Stimulated activated CD8-positive, alpha-beta memory T cell treated with anti-CD3 and anti-CD28 coated beads, Interleukin-12 subunit alpha, Interleukin-12 subunit beta, amount 100 ng/mL, for 1 hour (primary cell): ENCODE measurements at regions not wholly inside any gene's neighbourhood (a gene's known extent, or its start where the extent isn't known, plus 50 kb on each side); places are given as distances from the start of the nearest gene placed in this dataset.

Experiments
- DNase-seq: peaks from one replicate; pipeline ENCODE4 v3.0.0-alpha.2; 2020; ENCODE audit warnings: low read depth

DNA sequence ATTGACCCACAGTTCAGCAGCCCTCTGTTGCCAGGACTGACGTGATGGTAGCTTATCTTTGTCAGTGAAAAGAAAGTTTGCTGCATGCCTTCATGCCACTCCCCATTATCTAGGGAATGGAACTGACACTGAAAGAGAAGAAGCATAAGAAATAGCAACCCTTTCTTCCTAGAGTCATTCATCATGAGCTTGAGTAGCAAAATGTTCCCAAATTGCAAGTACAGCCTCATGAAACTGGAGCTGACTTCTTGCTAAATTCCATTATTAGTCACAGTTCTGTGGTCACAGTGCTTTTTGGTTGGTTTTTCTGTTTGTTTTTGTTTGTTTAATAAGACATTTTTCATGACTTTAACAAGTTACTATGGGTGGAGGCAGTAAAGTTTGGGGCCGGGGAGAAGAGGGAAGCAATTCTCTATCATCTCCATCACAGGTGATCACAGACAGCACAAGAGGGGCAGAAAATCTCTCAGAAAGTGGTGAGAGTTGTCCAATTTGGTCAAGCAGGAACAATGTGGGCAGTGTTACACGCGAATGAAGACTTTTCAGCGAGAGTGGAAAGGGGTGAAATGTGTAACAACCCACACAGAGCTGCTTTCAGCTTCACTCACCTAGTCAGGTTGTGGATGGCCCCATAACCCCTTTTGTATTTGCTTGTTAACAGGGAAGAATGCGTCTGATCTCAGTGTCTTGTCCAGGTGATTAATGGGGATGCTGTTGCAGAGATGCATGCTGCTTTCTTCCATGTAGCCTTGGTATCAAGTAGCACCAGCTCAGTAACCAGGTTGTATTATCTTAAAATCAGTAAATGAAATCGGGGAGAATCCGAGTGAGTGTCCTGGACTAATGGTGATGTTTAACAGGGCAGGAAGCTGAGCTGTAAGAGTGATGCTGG, 440.4 kb downstream of the DMRT2 start:
- DNase-seq = no peak

DNA sequence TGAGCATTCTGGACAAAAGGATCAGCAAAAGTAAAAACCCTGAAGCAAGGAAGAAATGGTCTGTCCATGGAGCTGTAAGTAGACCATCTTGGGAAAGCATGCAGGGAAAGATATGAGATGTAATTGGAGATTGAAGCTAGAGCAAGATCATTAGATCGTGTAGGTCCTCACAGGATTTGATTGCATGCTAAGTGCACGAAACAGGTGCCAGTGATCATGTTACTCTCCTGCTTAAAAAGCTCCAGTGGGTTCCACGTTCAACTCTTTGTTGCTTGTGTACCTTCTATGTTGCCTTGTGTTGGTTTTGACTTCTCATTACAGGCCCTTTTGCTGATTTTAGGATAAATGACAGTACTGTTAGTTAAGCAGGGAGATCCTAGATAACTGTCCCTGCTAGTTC, 442.0 kb downstream of the DMRT2 start:
- no peak for DNase-seq

DNA sequence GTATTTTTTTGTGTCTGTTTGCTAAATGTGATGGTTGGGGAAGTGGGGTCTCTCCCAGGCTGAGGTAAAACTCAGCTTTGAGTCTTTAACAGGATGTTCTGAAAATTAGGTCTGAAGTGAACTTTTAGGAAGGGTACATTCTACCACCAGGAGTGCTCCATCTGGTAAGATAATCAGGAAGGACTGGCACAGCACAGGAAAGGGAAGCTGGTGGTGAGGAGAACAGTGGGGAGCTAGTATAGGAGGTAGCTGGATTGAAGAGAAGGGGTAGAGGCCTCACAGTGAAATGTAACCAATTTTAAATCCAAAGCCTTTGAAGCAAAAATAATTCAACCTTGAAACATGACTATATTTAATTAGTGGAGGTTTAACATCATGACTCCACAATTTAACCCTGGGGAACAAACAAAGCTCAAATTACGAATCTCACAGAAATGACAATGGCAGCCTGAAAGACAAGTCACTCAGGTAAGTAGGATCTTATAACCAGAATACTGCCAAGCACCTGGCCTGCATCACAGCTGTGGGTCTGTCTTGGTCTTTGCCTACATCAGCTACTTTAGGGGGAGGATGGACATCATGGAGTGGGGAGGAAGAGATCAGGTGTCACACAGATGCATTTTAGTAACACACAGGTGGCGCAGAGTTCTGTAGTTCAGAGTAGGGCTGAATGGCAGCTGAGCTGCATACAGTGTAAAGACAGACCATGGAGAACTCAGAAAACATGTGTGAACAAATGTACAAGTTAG, 445.3 kb downstream of the DMRT2 start:
- DNase-seq = no peak

DNA sequence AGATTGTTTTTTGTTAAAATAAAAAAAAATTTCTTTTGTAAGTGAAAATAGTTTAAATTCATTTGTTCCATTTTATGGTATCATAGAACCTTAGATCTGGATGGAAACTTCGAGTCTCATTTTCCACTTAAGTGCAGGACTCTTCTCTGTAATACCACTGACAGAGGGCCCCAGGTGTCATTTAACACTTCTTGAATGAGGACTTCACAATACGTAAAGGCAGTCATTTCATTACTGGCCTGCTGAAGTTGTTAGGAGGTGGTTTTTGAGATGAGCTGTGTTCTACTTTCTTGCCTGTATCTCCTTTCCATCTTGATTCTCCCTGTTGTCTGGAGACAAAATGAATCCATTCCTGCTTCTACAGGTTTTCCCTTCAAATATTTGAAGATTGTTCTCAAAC, 455.3 kb downstream of the DMRT2 start:
- DNase-seq = no peak

DNA sequence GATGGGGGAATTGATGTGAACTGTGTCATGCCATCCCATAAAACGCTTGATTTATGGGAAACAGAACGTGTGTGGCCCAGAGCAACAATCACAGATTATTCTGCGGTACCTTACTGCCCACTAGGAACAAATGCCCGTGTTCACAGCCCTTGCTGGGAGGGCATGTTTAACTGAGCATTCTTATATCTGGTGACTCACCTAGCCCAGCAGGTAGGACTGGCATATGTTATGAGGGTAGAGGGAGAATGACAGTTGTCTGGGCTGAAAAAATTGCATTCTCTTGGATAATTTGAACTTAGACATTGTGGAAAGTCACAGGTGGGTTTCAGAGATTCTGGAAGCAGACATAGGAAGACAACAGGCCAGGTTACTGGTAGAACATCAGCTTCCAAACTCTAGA, 460.6 kb downstream of the DMRT2 start:
- DNase-seq = no peak

DNA sequence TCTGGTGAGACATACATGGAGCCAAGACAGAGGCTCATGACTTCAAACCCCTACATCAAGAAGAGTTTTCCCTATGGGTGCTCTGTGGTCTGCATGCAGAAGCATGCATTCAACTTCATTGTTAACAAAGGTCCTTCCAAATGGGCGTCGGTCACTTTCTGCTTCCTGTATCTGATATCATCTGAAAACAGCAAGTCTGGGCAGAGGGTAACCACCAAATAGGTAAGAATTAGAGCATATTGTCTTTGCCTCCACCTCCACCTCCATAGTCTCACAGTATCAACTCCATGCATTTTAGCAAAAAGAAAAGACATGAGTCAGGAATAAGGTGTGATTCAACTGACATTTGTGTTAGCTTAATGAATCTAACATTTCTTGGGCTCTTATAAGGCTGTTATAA, 462.9 kb downstream of the DMRT2 start:
- DNase-seq = no peak

DNA sequence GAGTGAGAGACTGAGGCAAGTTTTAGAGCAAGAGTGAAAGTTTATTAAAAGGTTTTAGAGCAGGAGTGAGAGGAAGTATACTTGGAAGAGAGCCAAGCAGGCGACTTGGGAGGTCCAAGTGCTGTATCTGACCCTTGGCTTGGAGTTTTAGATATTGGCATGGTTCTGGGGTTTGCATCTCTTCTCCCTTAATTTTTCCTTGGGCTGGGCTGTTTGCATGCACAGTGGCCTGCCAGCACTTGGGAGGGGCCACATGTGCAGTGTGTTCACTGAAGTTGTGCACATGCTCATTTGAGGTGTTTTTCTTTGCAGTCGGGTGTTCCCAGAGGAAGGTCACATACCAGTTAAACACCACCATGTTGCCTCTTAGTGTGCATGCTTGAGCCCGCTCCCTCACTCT, 464.1 kb downstream of the DMRT2 start:
- DNase-seq = no peak

- no peak for DNase-seq
Observed at GRCh38 chr9:1514776-1515363, 464.7 kb downstream of the DMRT2 start.

DNA sequence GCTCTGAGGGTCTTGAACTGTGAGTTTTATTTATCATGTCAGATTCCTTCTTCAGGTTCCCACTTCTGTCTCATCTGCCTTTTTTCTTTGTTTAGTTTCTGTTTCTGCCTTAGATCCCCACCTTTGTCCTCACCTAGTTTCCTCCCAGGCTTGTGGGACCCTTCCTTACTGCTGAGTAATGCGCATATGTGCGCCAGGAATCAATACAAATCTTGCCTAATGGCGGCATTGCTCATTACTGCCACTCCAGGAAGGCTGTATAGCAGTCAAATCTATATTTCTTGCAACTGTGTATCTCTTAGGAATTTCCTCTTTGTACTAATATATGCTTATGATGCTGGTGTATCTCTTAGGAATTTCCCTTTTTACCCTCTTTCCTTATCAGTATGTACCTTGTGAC, 465.4 kb downstream of the DMRT2 start:
- no peak for DNase-seq

- no peak for DNase-seq
Observed at GRCh38 chr9:1521547-1521946, 471.4 kb downstream of the DMRT2 start.

GRCh38 chr9:1522219-1522767, 472.1 kb downstream of the DMRT2 start:
- no peak for DNase-seq

DNA sequence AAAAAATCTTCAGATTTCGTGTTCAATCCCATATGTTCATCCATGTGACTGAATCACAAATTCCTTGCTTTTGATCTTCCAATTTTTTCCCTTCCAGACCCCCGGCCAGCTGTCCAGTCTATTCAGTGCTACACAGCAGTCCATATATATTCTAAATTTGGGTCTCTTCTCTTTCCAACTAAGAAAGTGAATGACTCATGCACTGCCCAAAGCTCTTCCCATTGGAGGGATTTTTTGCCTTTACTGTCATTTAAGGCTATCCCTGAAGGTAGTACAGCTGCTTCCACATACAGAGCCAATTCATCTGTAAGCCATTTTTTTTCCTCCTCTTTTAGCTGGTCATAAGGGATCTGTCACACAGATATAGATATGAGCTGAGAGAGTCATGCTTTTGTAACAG, 478.3 kb downstream of the DMRT2 start:
- DNase-seq = no peak

- no peak for DNase-seq
Observed at GRCh38 chr9:1530696-1531095, 480.5 kb downstream of the DMRT2 start.

- DNase-seq = no peak
Observed at GRCh38 chr9:1531424-1531823, 481.3 kb downstream of the DMRT2 start.

DNA sequence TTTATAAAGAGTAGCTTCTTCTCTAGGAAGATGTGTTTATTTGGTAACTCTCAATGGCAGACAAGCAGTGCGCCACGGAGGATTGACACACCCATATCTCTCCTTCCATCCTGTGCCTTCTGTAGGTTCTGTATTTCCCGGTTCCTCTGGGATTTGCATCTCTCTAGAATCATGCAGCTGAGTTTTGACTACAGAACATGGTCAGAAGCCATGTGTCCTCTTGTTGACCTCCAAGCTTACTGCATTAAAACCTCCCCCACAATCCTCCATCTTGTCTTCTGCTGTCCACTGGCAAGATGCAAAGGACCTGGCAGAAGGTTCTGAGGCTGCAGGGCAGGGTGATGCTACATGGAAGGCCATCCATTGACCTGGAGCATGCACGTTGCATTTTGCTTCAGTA, 482.0 kb downstream of the DMRT2 start:
- DNase-seq = no peak

DNA sequence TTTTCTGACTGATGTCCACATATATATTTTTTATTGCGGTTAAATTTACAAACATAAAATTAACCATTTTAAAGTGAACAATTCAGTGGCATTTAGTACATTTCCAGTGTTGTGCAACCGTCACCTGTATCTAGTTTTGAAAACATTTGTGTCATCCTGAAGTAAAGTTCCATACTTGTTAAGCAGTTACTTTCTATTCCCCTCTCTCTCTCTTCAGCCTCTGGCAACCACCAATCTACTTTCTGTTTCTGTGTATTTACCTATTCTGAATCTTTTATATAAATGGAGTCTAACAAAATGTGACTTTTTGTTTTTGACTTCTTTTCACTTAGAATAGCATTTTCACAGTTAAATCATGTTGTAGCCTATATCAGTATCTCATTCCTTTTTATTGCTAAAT, 480.1 kb upstream of the SMARCA2 start:
- DNase-seq = no peak

GRCh38 chr9:1535599-1535998, 479.5 kb upstream of the SMARCA2 start:
- DNase-seq = no peak

DNA sequence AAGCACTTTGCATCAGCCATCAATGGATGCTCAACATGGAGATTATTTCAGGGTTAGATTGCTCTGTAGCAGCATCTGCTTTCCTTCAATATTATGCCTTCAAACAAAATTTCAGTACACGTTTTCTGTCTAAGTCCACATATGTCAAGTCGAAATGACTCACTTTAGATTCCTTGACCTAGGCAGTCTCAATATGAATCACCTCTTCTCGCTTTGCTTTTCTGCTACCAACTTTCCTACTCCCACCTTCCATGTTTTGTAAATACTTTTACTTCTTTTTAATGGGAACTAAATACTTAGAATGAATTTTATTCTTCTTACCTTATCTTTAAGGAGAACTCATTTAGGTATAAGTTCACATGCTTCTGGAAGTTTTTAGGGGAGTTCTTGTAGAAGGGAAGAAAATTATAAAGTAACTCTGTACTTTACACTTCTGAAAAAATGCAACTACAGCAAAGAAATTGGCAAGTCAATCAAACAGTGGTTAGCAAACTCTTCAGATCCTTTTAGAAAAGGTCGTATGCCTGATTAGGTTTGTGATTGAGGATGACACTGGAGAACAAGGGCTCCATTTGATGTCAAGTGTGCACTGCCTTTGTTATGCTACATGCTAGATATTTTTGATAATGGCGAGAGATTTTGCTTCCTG, 478.5 kb upstream of the SMARCA2 start:
- DNase-seq = no peak

DNA sequence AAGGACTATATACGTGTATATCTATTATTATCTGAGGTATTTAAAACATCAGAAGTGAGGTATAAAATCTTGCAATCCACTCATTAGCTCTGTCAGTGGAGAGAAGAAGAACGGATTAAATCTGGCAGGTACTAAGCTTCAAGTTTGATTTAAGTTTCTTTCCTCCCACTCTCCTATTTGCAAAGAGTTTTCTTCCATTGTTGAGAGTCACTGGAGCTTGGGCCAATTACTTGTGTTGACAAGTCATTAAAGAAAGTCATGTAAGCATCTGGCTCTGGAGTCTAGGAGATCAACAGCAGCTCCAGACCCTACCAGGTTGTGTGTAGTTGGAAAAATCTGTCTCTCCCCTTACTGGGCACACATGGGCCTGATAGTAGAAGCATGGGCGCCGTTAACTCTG, 476.8 kb upstream of the SMARCA2 start:
- no peak for DNase-seq

- no peak for DNase-seq
Observed at GRCh38 chr9:1539216-1539615, 475.9 kb upstream of the SMARCA2 start.

- no peak for DNase-seq
Observed at GRCh38 chr9:1550636-1551035, 464.5 kb upstream of the SMARCA2 start.
